HepG2 (cell line): ENCODE measurements at regions not wholly inside any gene's neighbourhood (a gene's known extent, or its start where the extent isn't known, plus 50 kb on each side); places are given as distances from the start of the nearest gene placed in this dataset.

Experiments
- ATAC-seq: fragments of 200-7000 bp; cut with Tn5 transposase; 3 replicates; pipeline ENCODE4 v1.9.1; 2020; ENCODE audit warnings: mild to moderate bottlenecking, moderate library complexity
- BruUV-seq: library from RNA; stranded (reverse); fragments of 400-500 nt; replicated peaks from 2 replicates; lab custom pipeline; 2021; lab: Mats Ljungman, UMichigan
- CTCF ChIA-PET: fragments of 300-600 bp; formaldehyde crosslinking; extraction: SDS; loops from one replicate; lab custom pipeline; 2021; ENCODE audit warnings: low total read pairs, inconsistent platforms, low intra/inter-chr PET ratio; lab: Yijun Ruan, JAX
- POLR2A ChIA-PET: fragments of 350-600 bp; sonication (Branson Sonifier 250); formaldehyde crosslinking; loops from one replicate; lab custom pipeline; 2020; ENCODE audit warnings: antibody characterized with exemption, inconsistent platforms; lab: Yijun Ruan, JAX
- DNase-seq: peaks from one replicate; pipeline ENCODE4 v3.0.0-alpha.2; 2015; ENCODE audit warnings: low spot score
- FAIRE-seq: peaks from 3 replicates; lab custom pipeline; 2011; peaks lifted over from hg19 to GRCh38; lab: Jason Lieb, UNC
- H2AFZ ChIP-seq: one replicate; pipeline ENCODE4 v1.6.1; 2011; ENCODE audit warnings: low read length, inconsistent platforms
- H3K27ac ChIP-seq: fragments of 300-600 bp; 3 replicates; pipeline ENCODE4 v1.8.0; 2011; ENCODE audit warnings: mixed run types, mild to moderate bottlenecking, mixed read lengths, low read length, inconsistent platforms; ENCODE audit not compliant: insufficient read depth; ENCODE audit errors: extremely low read length
- H3K27me3 ChIP-seq, 2 experiments: fragments of 200-600 bp in 1 of 2; 2 replicates in 1 of 2; 3 replicates in 1 of 2; pipeline versions ENCODE4 v1.6.0 to v1.8.0; 2011; ENCODE audit warnings: low read length in 2 of 2, mild to moderate bottlenecking in 2 of 2, moderate library complexity in 2 of 2, inconsistent platforms in 1 of 2; ENCODE audit not compliant: insufficient read depth in 2 of 2, control insufficient read depth in 1 of 2
- H3K36me3 ChIP-seq, 2 experiments: fragments of 200-600 bp in 1 of 2; replicated peaks in 1 of 2; 2 replicates in 1 of 2; 3 replicates in 1 of 2; pipeline versions ENCODE4 v1.5.1 to v1.8.0; 2011; ENCODE audit warnings: low read length in 2 of 2, inconsistent platforms in 1 of 2; ENCODE audit not compliant: insufficient read depth in 2 of 2, control insufficient read depth in 1 of 2
- H3K4me1 ChIP-seq: 2 replicates; pipeline ENCODE4 v1.5.1; 2012; ENCODE audit warnings: low read length, inconsistent platforms; ENCODE audit not compliant: insufficient read depth
- H3K4me2 ChIP-seq: 2 replicates; pipeline ENCODE4 v1.6.0; 2011; ENCODE audit warnings: low read depth, low read length, inconsistent platforms
- H3K4me3 ChIP-seq, 3 experiments: fragments of 200-600 bp in 1 of 3; sonication (generic), shearing (Covaris generic) in 1 of 3; replicated peaks in 1 of 3; 2 replicates each; pipeline ENCODE4 v1.5.1; 2011 to 2016; ENCODE audit warnings: low read length in 3 of 3, inconsistent platforms in 2 of 3, low read depth in 2 of 3, mild to moderate bottlenecking in 2 of 3, control low read depth in 1 of 3, mixed read lengths in 1 of 3; ENCODE audit not compliant: insufficient read depth in 1 of 3
- H3K79me2 ChIP-seq: one replicate; pipeline ENCODE4 v1.6.1; 2011; ENCODE audit warnings: low read length, inconsistent platforms; ENCODE audit not compliant: insufficient read depth
- H3K9ac ChIP-seq: 2 replicates; pipeline ENCODE4 v1.6.0; 2011; ENCODE audit warnings: mild to moderate bottlenecking, low read depth, low read length, inconsistent platforms; ENCODE audit not compliant: insufficient read depth
- H3K9me3 ChIP-seq: 2 replicates; pipeline ENCODE4 v1.5.1; 2012; ENCODE audit warnings: mild to moderate bottlenecking, low read length
- H4K20me1 ChIP-seq: 2 replicates; pipeline ENCODE4 v1.6.0; 2011; ENCODE audit warnings: inconsistent platforms, mild to moderate bottlenecking, low read length, moderate library complexity; ENCODE audit not compliant: insufficient read depth
- ETV5 ChIP-seq: IDR thresholded peaks from 2 replicates; pipeline ENCODE4 v1.6.1; 2018; ENCODE audit warnings: missing biosample characterization, missing genetic modification reagents, inconsistent platforms, borderline replicate concordance
- MTF2 ChIP-seq: sonication (generic); formaldehyde crosslinking; IDR thresholded peaks from 2 replicates; pipeline ENCODE4 v1.5.0; 2020; ENCODE audit warnings: missing genetic modification reagents, borderline replicate concordance
- SP1 ChIP-seq, 2 experiments: fragments of 450-650 bp in 1 of 2; sonication (generic) in 1 of 2; formaldehyde crosslinking in 1 of 2; IDR thresholded peaks; 2 replicates each; pipeline versions ENCODE4 v1.4.0 to v1.6.1; 2016 to 2020; ENCODE audit warnings: missing genetic modification reagents in 1 of 2
- U2AF2 ChIP-seq: fragments of 200-400 bp; formaldehyde crosslinking; IDR thresholded peaks from 2 replicates; pipeline ENCODE4 v1.6.1; 2017; ENCODE audit warnings: low read depth, mild to moderate bottlenecking, low read length
- YEATS4 ChIP-seq: sonication (generic); formaldehyde crosslinking; IDR thresholded peaks from 2 replicates; pipeline ENCODE4 v1.4.0; 2020; ENCODE audit warnings: missing genetic modification reagents, borderline replicate concordance
- ZEB1 ChIP-seq: IDR thresholded peaks from 2 replicates; pipeline ENCODE4 v1.6.1; 2012; ENCODE audit warnings: mild to moderate bottlenecking, low read depth, inconsistent platforms; ENCODE audit not compliant: insufficient replicate concordance
- ZNF142 ChIP-seq: sonication (generic); formaldehyde crosslinking; IDR thresholded peaks from 2 replicates; pipeline ENCODE4 v1.4.0; 2020; ENCODE audit warnings: missing genetic modification reagents
- ZNF205 ChIP-seq: IDR thresholded peaks from 2 replicates; pipeline ENCODE4 v1.6.1; 2018; ENCODE audit warnings: missing biosample characterization, missing genetic modification reagents
- ZNF432 ChIP-seq: sonication (generic); formaldehyde crosslinking; IDR thresholded peaks from 2 replicates; pipeline ENCODE4 v1.5.0; 2020; ENCODE audit warnings: missing genetic modification reagents, mild to moderate bottlenecking, borderline replicate concordance
- WGBS: methylation state at CpG from one replicate; pipeline ENCODE4 v1.1.6; 2017; ENCODE audit warnings: low lambda C conversion rate; 5-methylcytosine and 5-hydroxymethylcytosine counted together
- in situ Hi-C: cut with HindIII; loops from 2 replicates; pipeline ENCODE4 v1.10.0; 2017; ENCODE audit warnings: low pct_unique_long_range_greater_than_20kb; ENCODE audit not compliant: extremely low pct_ligation_motif_present
- intact Hi-C: fragments of 100-400 bp; cut with micrococcal nuclease; formaldehyde crosslinking; loops from one replicate; pipeline ENCODE4 v1.10.0; 2022; ENCODE audit not compliant: unreplicated experiment

GRCh38 chr6:149221774-149222070 is 95.8 kb upstream of the TAB2 start:
- BruUV-seq: no TSS peak
- intact Hi-C loops: no loop called here

More at GRCh38 chr6:149221774-149222070, 95.8 kb upstream of the TAB2 start:
- Histone ChIP-seq H4K20me1 (no peaks in the 10 kb centered on the region), H3K9me3 (no peaks in the 10 kb centered on the region), H3K4me3 (no peak overlapping the region), H3K4me1 (peaks cover 20% of the 10 kb centered on the region), H3K9ac (no peak overlapping the region)
- DNase-seq (no peak), ATAC-seq (no peak), FAIRE-seq (no peak)
- POLR2A ChIA-PET: no interaction called here
- in situ Hi-C loops: no loop called here
- CTCF ChIA-PET: no interaction called here
- WGBS: 31% methylated on average over 4 of the region's 4 CpGs
- TF ChIP-seq ZNF432 (CRISPR knock-in tag) (no peak), MTF2 (no peak), ZNF142 (CRISPR knock-in tag) (no peak), ZNF205 (no peak), ETV5 (CRISPR knock-in tag) (no peak), SP1 (IDR thresholded peaks at IDR 0.05) (no peak), SP1 (CRISPR knock-in tag; IDR thresholded peaks at IDR 0.05) (no peak), YEATS4 (CRISPR knock-in tag) (no peak), ZEB1 (no peak), U2AF2 (no peak)
- TF ChIP-seq, all 625 proteins: peak for 0
- Histone ChIP-seq H3K36me3 (no peaks in the 10 kb centered on the region), H3K4me2 (no peak overlapping the region), H3K79me2 (no peaks in the 10 kb centered on the region), H3K27ac (no peak overlapping the region), H2AFZ (no peak overlapping the region), H3K27me3 (peaks cover 0 to 15% of the 10 kb centered on the region in 2 experiments; a peak in 3 of 5 replicates)
